GM18909 (cell line): ENCODE measurements at regions not wholly inside any gene's neighbourhood (a gene's known extent, or its start where the extent isn't known, plus 50 kb on each side); places are given as distances from the start of the nearest gene placed in this dataset.

Experiments
- ATAC-seq: cut with Tn5 transposase; IDR thresholded peaks from one replicate; pipeline ENCODE4 v1.9.1; 2021; ENCODE audit warnings: mild to moderate bottlenecking; ENCODE audit not compliant: unreplicated experiment, poor library complexity

DNA sequence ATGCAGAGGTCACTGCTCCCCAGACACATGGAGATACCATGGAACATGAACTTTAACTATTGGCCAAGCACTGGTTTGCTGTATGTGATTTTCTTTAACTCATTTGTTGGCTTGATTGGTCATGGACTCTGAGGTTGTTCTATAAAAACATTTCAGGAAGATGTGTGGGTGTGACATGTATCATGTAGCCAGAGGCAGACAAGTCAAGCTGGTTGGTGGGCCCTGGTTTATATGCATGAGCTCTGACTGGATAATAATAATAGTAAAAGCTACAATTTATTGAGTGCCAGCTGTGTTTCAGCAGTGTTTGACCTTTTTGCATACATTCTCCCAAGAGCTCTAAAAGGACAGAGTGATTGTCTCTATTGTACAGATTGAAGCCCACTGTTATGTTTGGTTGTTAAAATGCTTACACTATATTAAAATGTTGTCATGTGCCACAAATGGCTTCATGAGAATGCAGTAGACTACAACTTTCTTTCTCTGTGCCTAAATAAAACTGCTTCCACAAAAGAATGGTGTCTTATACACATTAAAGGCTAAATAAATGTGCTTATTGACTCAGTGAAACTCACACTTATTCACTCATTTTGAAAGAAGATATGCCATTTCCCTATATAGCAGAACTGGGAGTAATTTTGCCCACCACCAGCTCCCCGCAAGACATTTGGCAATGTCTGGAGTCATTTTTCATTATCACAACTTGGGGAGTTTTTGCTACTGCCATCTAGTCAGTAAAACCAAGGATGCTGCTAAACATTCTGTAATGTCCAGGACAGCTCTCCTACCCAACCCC is 243.6 kb upstream of the NFE2L3 start:
- ATAC-seq: no peak

DNA sequence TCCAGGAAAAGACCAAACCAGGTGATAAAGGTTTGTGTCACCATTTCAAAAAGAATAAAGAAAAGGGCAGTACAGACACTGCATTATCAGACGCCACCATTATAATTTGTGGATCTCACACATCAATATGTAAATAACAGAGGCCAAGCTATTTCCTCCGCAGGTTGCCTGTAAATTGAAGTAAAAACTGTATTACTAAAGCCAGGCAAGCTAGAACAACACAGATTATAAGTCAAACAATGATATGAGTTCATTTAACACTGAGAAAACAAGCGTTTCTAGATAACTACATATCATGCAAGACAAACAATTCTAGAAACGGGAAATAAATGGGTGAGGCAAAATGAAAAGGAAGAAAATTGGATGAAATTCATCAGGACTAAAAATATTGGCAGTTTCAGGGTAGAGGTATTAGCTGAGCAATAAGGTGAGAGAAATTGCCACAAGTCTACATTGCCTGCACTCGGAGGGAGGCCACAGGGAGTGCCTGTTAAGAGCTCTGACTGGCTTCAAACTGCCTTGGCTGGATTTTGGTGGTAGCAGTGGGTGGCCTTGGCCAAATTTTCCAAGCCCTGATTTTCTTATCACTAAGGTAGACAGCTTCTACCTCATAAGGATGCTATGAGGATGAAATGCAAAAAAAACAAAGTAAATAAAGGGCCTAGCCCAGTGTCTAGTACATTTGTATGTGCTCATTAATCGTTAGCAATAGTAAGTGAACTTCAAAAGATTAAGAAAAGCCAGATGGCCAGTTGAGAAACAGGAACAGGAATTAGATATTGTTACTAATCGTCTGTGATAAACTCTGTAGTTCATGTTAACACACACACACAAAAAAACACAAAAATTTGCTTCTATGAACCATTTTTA is 240.0 kb upstream of the NFE2L3 start:
- ATAC-seq: no peak

DNA sequence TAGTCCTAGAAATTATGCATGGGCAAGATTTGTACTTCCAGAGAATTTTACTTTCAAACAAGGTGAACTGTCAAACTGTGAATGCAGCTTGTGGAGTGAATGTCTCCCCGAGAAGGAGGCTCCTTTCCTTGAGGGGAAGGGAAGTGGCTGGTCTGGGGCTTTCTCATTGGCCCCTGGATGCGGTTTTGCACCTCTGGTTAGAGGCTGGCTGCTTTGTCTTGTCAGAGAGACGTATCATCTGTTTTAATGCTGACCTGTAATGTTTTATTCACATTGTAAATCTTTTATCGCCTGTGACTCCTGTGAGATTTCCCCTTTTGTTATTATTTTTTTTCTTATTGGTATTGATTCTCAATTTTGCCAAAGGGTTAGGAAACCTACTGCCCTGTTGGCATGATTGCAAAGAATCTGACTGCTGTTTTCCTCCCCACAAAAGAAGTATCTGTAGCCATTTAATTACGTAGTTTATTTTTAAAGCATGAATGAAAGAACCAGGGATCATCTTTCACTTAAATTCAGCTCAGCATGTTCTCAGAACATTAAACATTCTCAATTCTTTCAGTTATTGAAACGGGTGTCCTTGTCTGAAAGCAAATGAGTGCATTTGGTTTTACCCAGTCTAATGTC is 238.3 kb upstream of the NFE2L3 start:
- ATAC-seq: no peak

DNA sequence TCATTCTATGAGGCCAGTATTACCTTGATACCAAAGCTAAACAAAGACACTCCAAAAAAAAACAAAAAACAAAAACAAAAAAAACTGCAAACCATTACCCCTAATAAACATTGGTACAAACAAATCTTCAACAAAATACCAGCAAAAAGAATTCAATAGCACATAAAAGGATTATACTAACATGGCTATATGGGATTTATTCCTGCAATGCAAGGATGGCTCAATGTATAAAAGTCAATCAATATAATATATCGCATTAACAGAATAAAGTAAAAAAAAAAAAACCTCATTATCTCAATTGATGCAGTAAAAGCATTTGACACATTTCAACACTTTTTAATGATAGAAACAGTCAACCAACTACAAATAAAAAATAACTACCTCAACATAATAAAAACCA is 233.3 kb upstream of the NFE2L3 start:
- ATAC-seq: no peak

DNA sequence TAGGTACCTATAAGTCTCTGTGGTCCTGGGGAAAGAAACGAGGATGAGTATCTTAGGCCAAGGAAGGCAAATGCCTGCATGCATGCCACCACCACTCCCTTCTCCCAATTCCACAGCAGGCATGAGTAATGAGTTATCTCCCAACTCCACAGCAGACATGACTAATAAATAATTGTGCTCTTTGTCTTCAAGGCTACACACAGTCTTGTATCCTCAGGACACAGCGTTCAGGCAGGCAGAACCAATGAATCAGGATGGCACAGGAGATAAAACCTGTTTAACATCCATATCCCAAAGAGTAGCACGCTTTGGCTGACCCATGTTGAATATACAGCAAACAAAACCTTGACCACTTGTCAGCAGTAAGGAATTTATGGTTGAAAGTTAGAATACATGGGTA is 229.7 kb upstream of the NFE2L3 start:
- ATAC-seq: no peak

DNA sequence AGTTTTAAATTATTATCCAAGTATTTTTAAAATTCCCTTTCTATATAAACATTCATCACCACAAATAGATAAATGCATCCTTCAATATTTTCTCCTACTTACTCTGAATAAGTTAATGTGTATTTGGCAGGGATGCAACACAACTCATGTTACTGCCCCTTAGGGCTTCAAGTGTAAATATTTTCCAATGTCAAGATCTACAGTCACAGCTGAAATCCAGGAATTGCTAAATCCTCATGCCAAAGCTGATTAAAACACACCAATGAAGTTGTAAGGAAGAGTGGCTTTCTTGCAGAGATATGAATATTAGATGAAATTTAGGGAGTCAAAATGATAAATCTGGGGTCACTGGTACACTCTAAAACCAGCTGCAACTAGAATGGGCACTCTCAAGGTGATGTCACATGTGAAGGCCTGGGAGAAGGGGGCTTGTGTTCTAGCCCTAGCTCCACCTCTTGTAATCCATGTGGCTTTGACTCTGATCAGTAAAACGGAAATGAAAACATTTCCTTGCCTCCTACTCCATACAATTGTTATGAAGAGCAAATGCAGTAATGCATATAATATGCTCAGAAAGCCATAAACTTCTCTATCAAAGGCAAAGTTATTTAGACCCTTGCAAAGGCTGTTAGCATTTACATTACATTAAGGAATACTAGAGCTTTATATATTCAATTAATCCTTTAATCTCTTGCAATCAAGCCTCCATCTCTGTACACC is 228.1 kb upstream of the NFE2L3 start:
- ATAC-seq: no peak

DNA sequence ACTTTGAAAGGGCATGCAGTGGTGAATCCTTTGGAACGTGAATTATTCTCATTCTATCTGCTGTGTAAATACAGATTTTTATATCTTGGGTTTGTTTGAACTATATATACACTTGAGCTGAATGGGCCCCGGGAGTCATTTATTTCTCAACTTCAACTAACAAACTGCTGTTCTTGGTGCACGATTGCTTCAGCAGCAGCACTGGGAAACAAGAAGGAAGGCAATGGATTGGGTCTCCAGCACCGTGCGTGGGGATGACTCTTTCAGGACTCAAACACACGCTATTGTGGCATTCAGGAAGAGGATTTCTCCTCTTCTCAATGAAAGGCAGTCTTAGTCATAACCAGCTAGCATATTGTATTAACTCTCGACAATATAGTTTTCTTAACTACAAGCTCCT is 226.0 kb upstream of the NFE2L3 start:
- ATAC-seq: no peak

DNA sequence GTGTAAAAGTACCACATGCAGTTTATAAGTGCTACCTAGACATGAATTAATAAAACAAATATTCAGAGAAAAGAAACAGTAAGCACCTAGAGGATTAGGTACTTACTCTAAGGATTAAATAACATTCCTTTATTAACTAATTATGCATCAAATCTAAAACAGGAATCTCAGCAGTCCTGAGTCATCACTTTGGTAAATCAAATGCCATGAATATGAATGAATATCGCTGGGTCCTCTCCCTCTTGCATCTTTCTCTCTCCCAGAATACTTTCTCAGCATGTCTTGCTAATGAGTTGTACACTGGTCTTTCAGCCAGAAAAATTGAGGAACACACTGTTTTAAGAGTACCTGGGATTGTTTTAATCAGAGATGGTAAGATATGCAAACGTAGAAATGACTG is 225.5 kb upstream of the NFE2L3 start:
- ATAC-seq: no peak

DNA sequence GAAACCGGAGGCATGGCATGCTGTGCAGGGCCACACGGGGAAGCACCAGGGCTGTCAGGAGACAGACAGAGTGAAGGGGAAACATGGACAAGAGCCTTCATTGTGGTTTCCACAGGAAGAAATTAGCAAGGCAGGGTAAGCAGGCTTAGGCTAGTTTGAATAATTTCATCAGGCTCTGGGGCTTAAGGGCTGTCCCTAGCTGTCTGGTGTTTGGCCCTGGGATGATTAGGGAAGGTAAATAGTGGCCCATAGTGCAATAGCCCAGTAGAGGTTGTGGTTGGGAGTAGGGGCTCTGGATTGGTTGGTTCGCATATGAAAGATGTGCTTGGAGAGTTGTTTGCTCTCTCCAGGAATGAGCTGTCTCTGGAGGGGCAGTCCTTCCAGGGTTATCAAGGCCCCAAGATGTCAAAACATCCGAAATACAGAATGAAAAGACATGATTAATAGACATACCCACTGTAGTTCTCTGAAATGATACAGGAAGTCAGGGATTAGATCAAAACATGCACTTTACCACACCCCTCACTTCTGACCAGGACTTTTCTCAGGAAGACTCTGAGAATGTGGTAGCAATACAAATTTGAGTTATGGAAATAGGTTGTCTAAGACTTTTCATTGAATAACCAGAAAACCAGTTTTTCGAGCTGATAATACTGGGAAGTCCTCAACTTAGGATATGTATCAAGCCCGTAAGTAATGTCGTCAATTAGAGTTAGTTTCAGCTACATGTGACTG is 224.9 kb upstream of the NFE2L3 start:
- no peak for ATAC-seq

DNA sequence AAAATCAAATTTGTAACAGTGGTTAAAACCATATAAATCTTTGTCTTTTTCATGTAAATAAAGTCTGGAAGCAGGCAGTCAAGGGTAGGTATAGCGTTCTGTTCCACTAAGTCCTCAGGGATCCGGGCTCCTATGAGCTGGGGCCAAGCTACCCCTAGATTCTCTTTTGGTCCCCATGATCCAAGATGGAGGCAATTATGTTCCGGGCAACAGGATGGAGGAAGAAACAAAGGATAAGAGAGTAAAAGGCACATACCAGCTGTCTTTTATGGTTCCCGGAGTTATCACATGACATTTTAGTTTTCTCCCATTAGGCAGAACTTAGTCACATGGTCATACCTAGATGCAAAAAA is 224.4 kb upstream of the NFE2L3 start:
- ATAC-seq: no peak

DNA sequence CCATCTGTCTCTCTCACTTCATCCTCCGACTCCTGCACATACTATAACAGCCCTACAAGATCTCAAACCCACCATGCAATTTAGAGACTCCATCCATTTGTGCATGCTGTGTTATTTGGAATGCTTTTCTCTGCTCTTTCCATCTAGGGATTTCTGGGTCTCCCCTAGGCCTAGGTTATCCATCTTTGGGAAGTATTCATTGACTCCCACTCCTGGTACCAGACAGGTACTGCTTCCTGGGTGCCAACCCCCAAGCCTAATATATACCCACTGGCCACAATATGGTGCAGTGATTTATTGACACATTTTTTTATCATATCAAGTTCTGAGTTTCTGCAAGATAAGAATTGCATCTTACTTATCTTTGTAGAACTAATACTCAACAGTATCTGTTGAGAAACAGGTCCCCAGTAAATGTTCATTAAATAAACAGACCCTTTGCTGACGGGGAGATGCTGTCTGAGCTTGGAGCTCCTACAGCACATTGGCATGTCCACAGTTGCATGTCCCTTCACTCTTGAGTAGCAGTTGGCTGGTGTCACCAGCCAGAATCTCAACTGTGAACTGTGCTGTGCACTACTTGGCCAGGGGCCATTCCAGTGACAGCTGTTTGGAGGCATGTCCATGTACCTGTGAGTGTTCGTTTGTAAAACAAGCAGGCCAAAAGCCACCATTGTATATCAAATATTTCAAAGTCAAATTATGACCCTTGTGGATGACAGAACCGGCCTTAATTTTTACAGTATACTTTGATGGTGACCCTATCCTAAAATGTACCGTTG is 223.3 kb upstream of the NFE2L3 start:
- ATAC-seq: no peak

DNA sequence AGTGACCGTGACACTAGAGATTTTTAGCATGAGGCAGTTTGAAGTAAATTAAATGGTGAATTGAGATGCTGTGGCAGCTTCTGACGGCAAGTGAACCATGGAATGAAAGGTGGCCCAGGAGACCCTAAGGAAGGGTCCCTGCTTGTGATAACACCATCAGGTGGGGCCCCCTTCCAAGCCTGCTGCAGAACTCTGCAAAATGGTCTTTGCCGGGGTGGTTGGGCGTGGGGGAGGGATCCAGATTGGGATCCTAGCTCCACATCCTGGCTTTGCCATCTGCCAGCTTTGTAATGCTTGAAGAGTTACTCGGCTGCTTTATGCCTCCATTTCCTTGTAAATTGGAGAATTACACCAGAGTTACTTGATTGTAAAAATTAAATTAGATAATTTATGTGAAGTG is 222.6 kb upstream of the NFE2L3 start:
- ATAC-seq: no peak

DNA sequence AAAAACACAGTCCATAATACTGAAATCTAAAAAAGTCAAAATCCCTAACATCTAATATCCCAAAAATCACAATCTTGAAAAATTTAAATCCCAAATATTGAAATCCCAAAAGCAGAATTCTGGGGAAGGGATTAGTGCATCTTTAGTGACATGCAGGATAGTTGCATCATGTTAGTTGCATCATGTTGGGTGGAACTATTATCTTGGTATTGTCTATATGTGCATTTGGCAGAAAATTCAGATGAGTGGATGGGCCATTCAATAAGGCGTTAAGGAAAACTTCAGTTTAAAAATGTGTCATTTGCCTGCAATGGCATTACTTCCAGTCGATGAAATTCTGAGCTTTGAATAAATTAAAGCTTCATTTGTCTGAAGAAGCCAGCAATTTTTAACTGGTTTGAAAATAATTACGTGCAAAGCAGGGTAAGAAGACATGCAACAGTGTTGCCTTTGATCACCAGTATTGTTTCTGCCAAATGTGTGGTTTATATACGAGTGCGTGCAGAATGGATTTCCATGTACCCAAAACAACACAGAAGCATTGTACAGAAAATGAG is 221.4 kb upstream of the NFE2L3 start:
- ATAC-seq: no peak

DNA sequence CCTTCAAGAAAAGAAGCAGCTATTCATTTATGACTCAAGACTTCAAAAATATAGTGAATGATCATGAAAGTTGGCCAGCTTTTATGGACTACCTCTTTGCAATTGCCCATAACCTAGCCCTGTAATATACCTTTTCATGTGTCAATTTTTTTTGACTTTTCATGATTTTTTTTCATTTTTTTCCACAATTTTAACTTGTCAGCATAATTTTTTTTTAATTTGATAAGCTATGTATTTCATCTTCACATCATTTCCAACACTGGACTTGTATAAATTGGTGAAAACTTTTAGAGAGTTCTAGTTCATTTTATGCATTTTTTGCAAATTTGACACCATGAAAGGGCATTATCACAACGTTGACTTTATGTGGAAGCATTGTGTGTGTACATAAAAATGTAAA is 220.8 kb upstream of the NFE2L3 start:
- no peak for ATAC-seq

DNA sequence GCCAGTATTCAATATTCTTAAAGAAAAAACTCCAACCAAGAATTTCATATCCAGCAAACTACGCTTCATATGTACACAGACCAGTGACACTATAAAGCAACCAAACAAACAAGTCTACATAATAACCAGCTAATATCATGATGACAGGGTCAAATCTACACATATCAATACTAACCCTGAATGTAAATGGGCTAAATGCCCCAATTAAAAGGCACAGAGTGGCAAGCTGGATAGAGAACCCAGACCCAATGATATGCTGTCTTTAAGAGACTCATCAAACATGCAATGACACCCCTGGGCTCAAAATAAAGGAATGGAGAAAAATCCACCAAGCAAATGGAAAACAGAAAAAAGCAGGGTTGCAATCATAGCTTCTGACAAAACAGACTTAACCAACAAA is 218.1 kb upstream of the NFE2L3 start:
- ATAC-seq: no peak

DNA sequence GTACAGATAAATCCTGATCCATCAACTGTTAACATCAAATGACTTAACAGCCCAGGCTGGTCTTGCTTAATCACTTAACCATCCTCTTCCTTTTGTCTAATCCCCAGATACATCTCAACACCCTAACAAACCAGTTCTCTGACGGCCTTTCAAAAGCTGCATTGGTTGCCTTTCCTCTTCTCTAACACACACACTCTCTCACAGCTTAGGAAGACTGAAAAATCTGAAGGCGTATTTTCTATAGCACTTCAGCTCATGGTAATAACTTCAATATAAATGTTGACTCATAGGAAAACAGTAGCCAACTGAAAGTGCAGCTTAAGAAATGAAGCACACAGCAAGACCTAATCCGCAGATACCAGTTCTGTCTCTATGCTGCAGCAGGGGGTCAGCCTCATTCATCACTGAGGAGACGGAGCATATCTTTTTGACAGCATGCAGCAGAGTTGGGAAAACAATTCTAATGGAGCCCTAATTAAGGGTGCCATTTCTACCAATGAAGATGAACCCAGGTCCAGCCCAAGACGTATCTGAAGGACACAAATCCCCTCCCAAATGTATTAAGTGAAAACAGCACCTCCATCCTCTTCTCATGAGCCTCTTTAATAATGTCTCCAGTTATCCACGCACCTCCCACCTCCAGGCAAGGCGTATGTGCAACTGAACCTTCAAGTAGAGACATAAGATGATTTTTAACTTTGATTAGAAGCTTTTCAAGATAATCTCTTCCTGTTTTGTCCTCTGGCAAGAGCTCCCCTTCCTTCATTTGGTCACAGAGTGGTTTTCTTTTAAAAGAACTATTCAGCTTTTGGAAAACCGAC is 211.7 kb upstream of the NFE2L3 start:
- no peak for ATAC-seq

DNA sequence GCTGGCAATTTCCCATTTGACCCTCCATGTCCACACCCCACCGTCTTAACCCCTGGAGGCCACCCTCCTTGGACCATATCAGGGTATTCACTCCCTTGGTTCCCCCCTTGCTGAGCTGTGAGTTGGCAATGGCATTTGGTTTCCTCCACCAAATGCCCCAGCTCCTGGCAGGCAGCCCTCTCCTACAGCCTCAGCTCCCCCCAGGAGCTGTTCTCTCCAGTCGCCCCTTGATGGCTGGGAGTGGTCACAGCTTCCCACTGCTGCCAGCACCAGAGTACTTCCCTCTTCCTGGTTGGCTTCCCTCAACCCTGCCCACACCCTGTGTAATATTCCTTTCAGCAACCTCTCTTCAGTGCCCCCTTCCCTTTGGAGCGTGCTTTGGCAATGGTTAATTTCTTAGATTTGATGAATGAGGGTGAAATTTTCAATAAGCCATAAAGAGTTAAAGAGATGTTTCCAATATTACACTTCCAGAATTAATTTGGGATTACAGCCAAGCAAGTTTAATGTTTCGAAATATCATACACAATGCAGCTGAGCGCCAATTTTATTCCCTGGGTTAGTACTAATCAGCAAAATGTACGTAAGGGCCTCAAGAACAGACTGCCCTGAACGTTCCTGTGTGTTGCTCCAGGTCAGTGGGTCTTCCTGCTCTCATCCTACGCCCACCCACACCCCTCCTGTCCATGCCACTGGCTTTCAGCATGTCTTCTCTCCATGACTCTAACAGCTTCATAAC is 207.1 kb upstream of the NFE2L3 start:
- no peak for ATAC-seq

DNA sequence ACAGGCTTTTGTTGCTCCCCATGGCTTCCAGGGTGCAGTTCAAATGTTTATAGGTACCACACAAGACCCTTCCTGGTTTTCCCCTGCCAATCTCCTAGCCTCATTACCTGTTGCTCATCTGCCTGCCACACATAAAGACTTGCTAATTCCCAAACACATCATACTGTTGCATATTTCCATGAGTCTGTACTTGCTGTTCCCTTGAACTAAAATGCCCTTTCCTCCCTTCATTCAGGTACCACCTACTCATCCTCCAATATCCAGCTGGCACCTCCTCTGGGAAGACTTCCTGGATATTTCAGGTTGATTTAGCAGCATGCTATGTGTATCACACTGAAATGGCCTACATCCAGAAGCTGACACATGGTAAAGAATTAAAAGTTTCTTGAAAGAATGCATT is 206.4 kb upstream of the NFE2L3 start:
- no peak for ATAC-seq
